K562 (cell line): ENCODE measurements at regions not wholly inside any gene's neighbourhood (a gene's known extent, or its start where the extent isn't known, plus 50 kb on each side); places are given as distances from the start of the nearest gene placed in this dataset.

ENCODE experiments used
- ATAC-seq: fragments of 200-7000 bp; cut with Tn5 transposase; 3 replicates; pipeline ENCODE4 v1.9.1; 2020; ENCODE audit warnings: moderate library complexity
- BruUV-seq: library from RNA; stranded (reverse); fragments of 400-500 nt; replicated peaks from 2 replicates; lab custom pipeline; 2021; lab: Mats Ljungman, UMichigan
- CTCF ChIA-PET: fragments of 300-600 bp; formaldehyde crosslinking; extraction: SDS; loops from one replicate; lab custom pipeline; 2021; ENCODE audit warnings: low intra/inter-chr PET ratio; lab: Yijun Ruan, JAX
- POLR2A ChIA-PET: fragments of 300-600, 350-650 bp; sonication (Branson Sonifier 250); formaldehyde crosslinking; extraction: SDS; loops from one replicate; lab custom pipeline; 2021; ENCODE audit warnings: antibody characterized with exemption, inconsistent platforms; lab: Yijun Ruan, JAX
- DNase-seq, 4 experiments: peaks; one replicate each; pipeline versions ENCODE4 v3.0.0 to v3.0.0-alpha.2; 2011 to 2018; ENCODE audit warnings: low spot score in 3 of 4, mixed read lengths in 3 of 4; ENCODE audit errors: extremely low read depth in 1 of 4
- FAIRE-seq: peaks from 2 replicates; lab custom pipeline; 2011; peaks lifted over from hg19 to GRCh38; lab: Jason Lieb, UNC
- H2AFZ ChIP-seq: 2 replicates; pipeline ENCODE4 v1.6.0; 2011; ENCODE audit warnings: low read depth, low read length, control low read depth, inconsistent platforms
- H3K27ac ChIP-seq: fragments of 200-600 bp; 3 replicates; pipeline ENCODE4 v1.8.0; 2011; ENCODE audit warnings: low read depth, mild to moderate bottlenecking, control low read depth, inconsistent platforms, low read length, moderate library complexity, mixed read lengths; ENCODE audit errors: extremely low read depth
- H3K27me3 ChIP-seq, 2 experiments: fragments of 300-600 bp in 1 of 2; 2 replicates in 1 of 2; 3 replicates in 1 of 2; pipeline versions ENCODE4 v1.6.0 to v1.8.0; 2011; ENCODE audit warnings: inconsistent platforms in 2 of 2, low read length in 2 of 2, mild to moderate bottlenecking in 1 of 2, mixed read lengths in 1 of 2, moderate library complexity in 1 of 2; ENCODE audit not compliant: control insufficient read depth in 2 of 2, insufficient read depth in 2 of 2
- H3K36me3 ChIP-seq: fragments of 300-600 bp; 3 replicates; pipeline ENCODE4 v1.8.0; 2011; ENCODE audit warnings: mild to moderate bottlenecking, low read length, inconsistent platforms; ENCODE audit not compliant: control insufficient read depth, insufficient read depth
- H3K4me1 ChIP-seq, 2 experiments: fragments of 200-600 bp in 1 of 2; replicated peaks in 1 of 2; 2 replicates in 1 of 2; 3 replicates in 1 of 2; pipeline versions ENCODE4 v1.5.1 to v1.8.0; 2011; ENCODE audit warnings: inconsistent platforms in 2 of 2, low read length in 2 of 2, mild to moderate bottlenecking in 1 of 2, mixed read lengths in 1 of 2, moderate library complexity in 1 of 2; ENCODE audit not compliant: control insufficient read depth in 2 of 2, insufficient read depth in 2 of 2
- H3K4me2 ChIP-seq: 2 replicates; pipeline ENCODE4 v1.6.1; 2011; ENCODE audit warnings: low read length, control low read depth, inconsistent platforms, mixed read lengths; ENCODE audit not compliant: insufficient read depth
- H3K4me3 ChIP-seq: fragments of 200-600 bp; sonication (generic), shearing (Covaris generic); 2 replicates; pipeline ENCODE4 v1.5.1; 2016; ENCODE audit warnings: control low read depth, inconsistent platforms
- H3K79me2 ChIP-seq: fragments of 200-600 bp; 3 replicates; pipeline ENCODE4 v1.8.0; 2011; ENCODE audit warnings: low read length, inconsistent platforms; ENCODE audit not compliant: control insufficient read depth, insufficient read depth
- H3K9ac ChIP-seq, 2 experiments: 2 replicates each; pipeline versions ENCODE4 v1.6.0 to v1.6.1; 2011; ENCODE audit warnings: low read depth in 2 of 2, low read length in 2 of 2, control low read depth in 1 of 2, inconsistent platforms in 1 of 2, mild to moderate bottlenecking in 1 of 2, mixed read lengths in 1 of 2; ENCODE audit not compliant: insufficient read depth in 1 of 2
- H3K9me1 ChIP-seq: one replicate; pipeline ENCODE4 v1.6.0; 2011; ENCODE audit warnings: inconsistent platforms, mild to moderate bottlenecking, low read length, moderate library complexity; ENCODE audit not compliant: control insufficient read depth, insufficient read depth
- H3K9me3 ChIP-seq: replicated peaks from 2 replicates; pipeline ENCODE4 v1.5.1; 2011; ENCODE audit warnings: low read depth, low read length, inconsistent platforms; ENCODE audit not compliant: control insufficient read depth, insufficient read depth
- H4K20me1 ChIP-seq: replicated peaks from 2 replicates; pipeline ENCODE4 v1.6.1; 2011; ENCODE audit warnings: low read length, inconsistent platforms, mixed read lengths; ENCODE audit not compliant: control insufficient read depth, insufficient read depth
- CHD1 ChIP-seq: fragments of 200-600 bp; sonication (generic); IDR thresholded peaks from one replicate; pipeline ENCODE4 v1.6.1; 2012; ENCODE audit warnings: mild to moderate bottlenecking, moderate library complexity, low read length, inconsistent platforms
- DACH1 ChIP-seq: fragments of 450-650 bp; IDR thresholded peaks from 2 replicates; pipeline ENCODE4 v1.6.1; 2018; ENCODE audit not compliant: partially characterized antibody
- FOXK2 ChIP-seq, 2 experiments: fragments of 450-650 bp; IDR thresholded peaks in 1 of 2; conservative IDR thresholded peaks in 1 of 2; 2 replicates each; pipeline ENCODE4 v1.6.1; 2016; ENCODE audit warnings: low read depth in 2 of 2, mild to moderate bottlenecking in 1 of 2
- GATAD2A ChIP-seq: fragments of 450-650 bp; IDR thresholded peaks from 2 replicates; pipeline ENCODE4 v1.6.1; 2017
- GTF2E2 ChIP-seq: fragments of 200-800 bp; sonication (Bioruptor generic); IDR thresholded peaks from 2 replicates; pipeline ENCODE4 v1.6.1; 2016; ENCODE audit warnings: missing genetic modification characterization, missing compliant biosample characterization
- HNRNPK ChIP-seq: fragments of 200-400 bp; formaldehyde crosslinking; IDR thresholded peaks from one replicate; pipeline ENCODE4 v1.6.1; 2018; ENCODE audit warnings: mild to moderate bottlenecking, low read depth, low read length; ENCODE audit not compliant: poor library complexity, severe bottlenecking
- IRF2 ChIP-seq: sonication (generic); formaldehyde crosslinking; IDR thresholded peaks from 2 replicates; pipeline ENCODE4 v1.8.1; 2022; ENCODE audit warnings: mild to moderate bottlenecking, missing genetic modification reagents
- KAT2B ChIP-seq: IDR thresholded peaks from one replicate; pipeline ENCODE4 v1.6.1; 2012; ENCODE audit warnings: low read depth, mild to moderate bottlenecking, control low read depth, inconsistent platforms, low read length, moderate library complexity
- MYC ChIP-seq, 2 experiments: fragments of 250-450 bp in 1 of 2; sonication (Bioruptor Pico) in 1 of 2; IDR thresholded peaks; 2 replicates each; pipeline versions ENCODE4 v1.5.1 to v1.6.1; 2012 to 2021; ENCODE audit warnings: low read depth in 2 of 2, borderline replicate concordance in 1 of 2, improper control_type of control experiment in 1 of 2, low read length in 1 of 2, mild to moderate bottlenecking in 1 of 2, moderate library complexity in 1 of 2
- NCOA2 ChIP-seq, 2 experiments: fragments of 450-650 bp; IDR thresholded peaks; 2 replicates each; pipeline ENCODE4 v1.6.1; 2018; ENCODE audit warnings: mild to moderate bottlenecking in 2 of 2, moderate library complexity in 1 of 2; ENCODE audit not compliant: partially characterized antibody in 2 of 2
- NFXL1 ChIP-seq: fragments of 450-650 bp; formaldehyde crosslinking; IDR thresholded peaks from 2 replicates; pipeline ENCODE4 v1.4.0; 2021; ENCODE audit warnings: mild to moderate bottlenecking
- POU5F1 ChIP-seq: fragments of 150-350 bp; IDR thresholded peaks from 2 replicates; pipeline ENCODE4 v1.6.1; 2014; ENCODE audit warnings: borderline replicate concordance, low read length, low read depth, mild to moderate bottlenecking; ENCODE audit not compliant: partially characterized antibody
- RBBP5 ChIP-seq: fragments of 200-600 bp; sonication (generic); IDR thresholded peaks from 2 replicates; pipeline ENCODE4 v1.6.1; 2012; ENCODE audit warnings: borderline replicate concordance, mild to moderate bottlenecking, low read length, control low read depth, inconsistent platforms; ENCODE audit not compliant: insufficient read depth, poor library complexity, severe bottlenecking
- SPI1 ChIP-seq: IDR thresholded peaks from 2 replicates; pipeline ENCODE4 v1.6.1; 2011; ENCODE audit warnings: low read depth, low read length, control low read depth, borderline replicate concordance
- ZNF57 ChIP-seq: fragments of 450-650 bp; formaldehyde crosslinking; IDR thresholded peaks from 2 replicates; pipeline ENCODE4 v1.4.0; 2020; ENCODE audit warnings: mild to moderate bottlenecking, moderate library complexity
- WGBS: fragments of 100-300 bp; shearing (Covaris generic); methylation state at CpG from one replicate; pipeline ENCODE4 v1.1.6; 2016; ENCODE audit warnings: low coverage, mixed read lengths; ENCODE audit not compliant: insufficient coverage; ENCODE audit errors: missing lambda C conversion rate; 5-methylcytosine and 5-hydroxymethylcytosine counted together
- in situ Hi-C: fragments of 300-500 bp; cut with MboI; formaldehyde crosslinking; loops from 4 replicates; pipeline ENCODE4 v1.15.0; 2018; ENCODE audit warnings: inconsistent platforms, mixed read lengths
- intact Hi-C: fragments of 100-400 bp; cut with micrococcal nuclease; formaldehyde crosslinking; loops from 2 replicates; pipeline ENCODE4 v1.14.2; 2022
- TF ChIP-seq, protein P1 (sequence below): fragments of 250-450 bp; sonication (Bioruptor Pico); IDR thresholded peaks from 2 replicates; pipeline ENCODE4 v1.5.0; 2020; ENCODE audit warnings: mild to moderate bottlenecking
- TF ChIP-seq, protein P2 (sequence below), 2 experiments: fragments of 150-350 bp in 1 of 2; IDR thresholded peaks; 2 replicates each; pipeline ENCODE4 v1.6.1; 2012 to 2016; ENCODE audit warnings: low read depth in 2 of 2, low read length in 2 of 2, mild to moderate bottlenecking in 1 of 2, moderate library complexity in 1 of 2
- TF ChIP-seq, protein P3 (sequence below): sonication (generic); formaldehyde crosslinking; IDR thresholded peaks from 2 replicates; pipeline ENCODE4 v1.8.0; 2022; ENCODE audit warnings: missing genetic modification reagents, mild to moderate bottlenecking, moderate library complexity, borderline replicate concordance

DNA sequence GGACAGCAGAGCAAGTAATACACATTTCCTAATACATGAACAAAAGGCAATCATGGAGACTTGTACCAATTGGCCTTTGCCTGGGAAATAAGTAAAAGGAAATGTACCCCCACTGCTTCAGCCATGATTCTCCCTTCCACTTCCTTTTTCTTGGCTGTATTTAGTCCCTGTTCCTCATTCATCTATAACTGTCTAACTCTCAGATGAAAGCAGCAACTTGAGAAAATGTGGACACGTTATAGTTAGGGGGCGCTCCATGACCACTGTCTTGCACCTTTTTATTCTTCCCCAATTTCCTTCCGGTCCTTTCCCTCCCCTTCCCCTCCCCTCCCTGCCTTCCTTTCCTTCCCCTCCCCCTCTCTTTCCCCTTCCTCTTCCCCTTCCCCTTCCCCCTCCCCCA is 61.3 kb upstream of the BARX2 start:
- no peak for ATAC-seq
- no peak overlapping the region for H2AFZ ChIP-seq
- no peak overlapping the region for H3K9ac ChIP-seq
- no TSS peak for BruUV-seq
- H3K9me1 ChIP-seq = no peaks in the 10 kb centered on the region
- CTCF ChIA-PET = no interaction called here
- H3K79me2 ChIP-seq = no peaks in the 10 kb centered on the region
- no peaks in the 10 kb centered on the region for H3K36me3 ChIP-seq
- POLR2A ChIA-PET = no interaction called here
- H3K4me3 ChIP-seq = no peak overlapping the region
- in situ Hi-C loops (loop anchor here (25.0 kb wide), 1 partner anchor 427 kb away; the partner anchor contains the start of gene KCNJ5), intact Hi-C loops (no loop called here)
- no peaks in the 10 kb centered on the region for H3K4me1 ChIP-seq
- no peak for DNase-seq
- H3K27ac ChIP-seq = no peak overlapping the region
- H3K4me2 ChIP-seq = no peak overlapping the region
- no peaks in the 10 kb centered on the region for H3K9me3 ChIP-seq
- H3K27me3 ChIP-seq = no peaks in the 10 kb centered on the region
- 0% methylated on average over 2 of the region's 3 CpGs for WGBS
- no peak for FAIRE-seq
- no peaks in the 10 kb centered on the region for H4K20me1 ChIP-seq
- no peak for TF ChIP-seq GATAD2A
- TF ChIP-seq, protein P1, sequence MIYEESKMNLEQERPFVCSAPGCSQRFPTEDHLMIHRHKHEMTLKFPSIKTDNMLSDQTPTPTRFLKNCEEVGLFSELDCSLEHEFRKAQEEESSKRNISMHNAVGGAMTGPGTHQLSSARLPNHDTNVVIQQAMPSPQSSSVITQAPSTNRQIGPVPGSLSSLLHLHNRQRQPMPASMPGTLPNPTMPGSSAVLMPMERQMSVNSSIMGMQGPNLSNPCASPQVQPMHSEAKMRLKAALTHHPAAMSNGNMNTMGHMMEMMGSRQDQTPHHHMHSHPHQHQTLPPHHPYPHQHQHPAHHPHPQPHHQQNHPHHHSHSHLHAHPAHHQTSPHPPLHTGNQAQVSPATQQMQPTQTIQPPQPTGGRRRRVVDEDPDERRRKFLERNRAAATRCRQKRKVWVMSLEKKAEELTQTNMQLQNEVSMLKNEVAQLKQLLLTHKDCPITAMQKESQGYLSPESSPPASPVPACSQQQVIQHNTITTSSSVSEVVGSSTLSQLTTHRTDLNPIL (CRISPR knock-in tag) = no peak
- TF ChIP-seq GTF2E2 (tag) = no peak
- no peak for TF ChIP-seq KAT2B
- TF ChIP-seq, protein P2, sequence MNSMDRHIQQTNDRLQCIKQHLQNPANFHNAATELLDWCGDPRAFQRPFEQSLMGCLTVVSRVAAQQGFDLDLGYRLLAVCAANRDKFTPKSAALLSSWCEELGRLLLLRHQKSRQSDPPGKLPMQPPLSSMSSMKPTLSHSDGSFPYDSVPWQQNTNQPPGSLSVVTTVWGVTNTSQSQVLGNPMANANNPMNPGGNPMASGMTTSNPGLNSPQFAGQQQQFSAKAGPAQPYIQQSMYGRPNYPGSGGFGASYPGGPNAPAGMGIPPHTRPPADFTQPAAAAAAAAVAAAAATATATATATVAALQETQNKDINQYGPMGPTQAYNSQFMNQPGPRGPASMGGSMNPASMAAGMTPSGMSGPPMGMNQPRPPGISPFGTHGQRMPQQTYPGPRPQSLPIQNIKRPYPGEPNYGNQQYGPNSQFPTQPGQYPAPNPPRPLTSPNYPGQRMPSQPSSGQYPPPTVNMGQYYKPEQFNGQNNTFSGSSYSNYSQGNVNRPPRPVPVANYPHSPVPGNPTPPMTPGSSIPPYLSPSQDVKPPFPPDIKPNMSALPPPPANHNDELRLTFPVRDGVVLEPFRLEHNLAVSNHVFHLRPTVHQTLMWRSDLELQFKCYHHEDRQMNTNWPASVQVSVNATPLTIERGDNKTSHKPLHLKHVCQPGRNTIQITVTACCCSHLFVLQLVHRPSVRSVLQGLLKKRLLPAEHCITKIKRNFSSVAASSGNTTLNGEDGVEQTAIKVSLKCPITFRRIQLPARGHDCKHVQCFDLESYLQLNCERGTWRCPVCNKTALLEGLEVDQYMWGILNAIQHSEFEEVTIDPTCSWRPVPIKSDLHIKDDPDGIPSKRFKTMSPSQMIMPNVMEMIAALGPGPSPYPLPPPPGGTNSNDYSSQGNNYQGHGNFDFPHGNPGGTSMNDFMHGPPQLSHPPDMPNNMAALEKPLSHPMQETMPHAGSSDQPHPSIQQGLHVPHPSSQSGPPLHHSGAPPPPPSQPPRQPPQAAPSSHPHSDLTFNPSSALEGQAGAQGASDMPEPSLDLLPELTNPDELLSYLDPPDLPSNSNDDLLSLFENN (IDR thresholded peaks at IDR 0.05; ENCODE audit: low read depth in 2 of 2, low read length in 2 of 2) = no peak
- no peak for TF ChIP-seq RBBP5
- TF ChIP-seq IRF2 (CRISPR knock-in tag) = no peak
- TF ChIP-seq, protein P3, sequence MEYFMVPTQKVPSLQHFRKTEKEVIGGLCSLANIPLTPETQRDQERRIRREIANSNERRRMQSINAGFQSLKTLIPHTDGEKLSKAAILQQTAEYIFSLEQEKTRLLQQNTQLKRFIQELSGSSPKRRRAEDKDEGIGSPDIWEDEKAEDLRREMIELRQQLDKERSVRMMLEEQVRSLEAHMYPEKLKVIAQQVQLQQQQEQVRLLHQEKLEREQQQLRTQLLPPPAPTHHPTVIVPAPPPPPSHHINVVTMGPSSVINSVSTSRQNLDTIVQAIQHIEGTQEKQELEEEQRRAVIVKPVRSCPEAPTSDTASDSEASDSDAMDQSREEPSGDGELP (CRISPR knock-in tag) = no peak
- TF ChIP-seq FOXK2 (conservative IDR thresholded peaks at IDR 0.05 in 1 of 2, IDR thresholded peaks at IDR 0.05 in 1 of 2; ENCODE audit: low read depth in 2 of 2) = no peak
- no peak for TF ChIP-seq POU5F1
- no peak for TF ChIP-seq NFXL1 (CRISPR knock-in tag)
- no peak for TF ChIP-seq CHD1
- no peak for TF ChIP-seq MYC (IDR thresholded peaks at IDR 0.05; ENCODE audit: low read depth, low read length)
- no peak for TF ChIP-seq MYC (CRISPR knock-in tag; IDR thresholded peaks at IDR 0.05; ENCODE audit: borderline replicate concordance, low read depth)
- no peak for TF ChIP-seq NCOA2 (IDR thresholded peaks at IDR 0.05; ENCODE audit: partially characterized antibody in 2 of 2)
- TF ChIP-seq SPI1 = peak; percentile 29; the same call in 1 of the 2 replicates
- TF ChIP-seq DACH1 = no peak
- TF ChIP-seq HNRNPK = peak; percentile 67
- TF ChIP-seq ZNF57 (CRISPR knock-in tag) = no peak
